IMR-90 (cell line): ENCODE measurements at regions not wholly inside any gene's neighbourhood (a gene's known extent, or its start where the extent isn't known, plus 50 kb on each side); places are given as distances from the start of the nearest gene placed in this dataset.

Experiments
- BHLHE40 ChIP-seq: fragments of 150-350 bp; IDR thresholded peaks from 2 replicates; pipeline ENCODE4 v1.6.1; 2016; ENCODE audit warnings: mild to moderate bottlenecking, low read depth, low read length
- CEBPB ChIP-seq: IDR thresholded peaks from 2 replicates; pipeline ENCODE4 v1.6.1; 2012; ENCODE audit warnings: low read depth, low read length, improper control_type of control experiment
- CHD1 ChIP-seq: IDR thresholded peaks from 2 replicates; pipeline ENCODE4 v1.6.1; 2012; ENCODE audit warnings: low read depth, low read length, improper control_type of control experiment
- FOS ChIP-seq: fragments of 150-350 bp; IDR thresholded peaks from 2 replicates; pipeline ENCODE4 v1.6.1; 2016; ENCODE audit warnings: low read depth, low read length
- MAFK ChIP-seq: IDR thresholded peaks from 2 replicates; pipeline ENCODE4 v1.6.1; 2012; ENCODE audit warnings: low read depth, low read length, improper control_type of control experiment
- MAZ ChIP-seq: IDR thresholded peaks from 2 replicates; pipeline ENCODE4 v1.6.1; 2012; ENCODE audit warnings: low read depth, mild to moderate bottlenecking, low read length, improper control_type of control experiment, moderate library complexity, borderline replicate concordance
- MXI1 ChIP-seq: IDR thresholded peaks from 2 replicates; pipeline ENCODE4 v1.6.1; 2012; ENCODE audit warnings: low read depth, mild to moderate bottlenecking, low read length, moderate library complexity, borderline replicate concordance
- POLR2A ChIP-seq: IDR thresholded peaks from 2 replicates; pipeline ENCODE4 v1.6.1; 2012; ENCODE audit warnings: mild to moderate bottlenecking, low read depth, low read length
- RAD21 ChIP-seq: IDR thresholded peaks from 2 replicates; pipeline ENCODE4 v1.6.1; 2012; ENCODE audit warnings: low read length, improper control_type of control experiment
- RFX5 ChIP-seq: IDR thresholded peaks from 2 replicates; pipeline ENCODE4 v1.8.0; 2012; ENCODE audit warnings: low read depth, mild to moderate bottlenecking, low read length, moderate library complexity
- SMC3 ChIP-seq: fragments of 150-350 bp; IDR thresholded peaks from 2 replicates; pipeline ENCODE4 v1.6.1; 2016; ENCODE audit warnings: low read depth, mild to moderate bottlenecking, antibody characterized with exemption, low read length, moderate library complexity
- TF ChIP-seq, protein P1 (sequence below): conservative IDR thresholded peaks from 2 replicates; pipeline ENCODE4 v1.5.1; 2012; ENCODE audit warnings: mild to moderate bottlenecking, low read depth, low read length, improper control_type of control experiment
- TF ChIP-seq, protein P2 (sequence below): fragments of 150-350 bp; IDR thresholded peaks from 2 replicates; pipeline ENCODE4 v1.6.1; 2016; ENCODE audit warnings: low read depth, mild to moderate bottlenecking, low read length, moderate library complexity, borderline replicate concordance
- TF ChIP-seq, protein P3 (sequence below): fragments of 150-350 bp; IDR thresholded peaks from 2 replicates; pipeline ENCODE4 v1.6.1; 2017; ENCODE audit warnings: mild to moderate bottlenecking, antibody characterized with exemption, low read length, low read depth

DNA sequence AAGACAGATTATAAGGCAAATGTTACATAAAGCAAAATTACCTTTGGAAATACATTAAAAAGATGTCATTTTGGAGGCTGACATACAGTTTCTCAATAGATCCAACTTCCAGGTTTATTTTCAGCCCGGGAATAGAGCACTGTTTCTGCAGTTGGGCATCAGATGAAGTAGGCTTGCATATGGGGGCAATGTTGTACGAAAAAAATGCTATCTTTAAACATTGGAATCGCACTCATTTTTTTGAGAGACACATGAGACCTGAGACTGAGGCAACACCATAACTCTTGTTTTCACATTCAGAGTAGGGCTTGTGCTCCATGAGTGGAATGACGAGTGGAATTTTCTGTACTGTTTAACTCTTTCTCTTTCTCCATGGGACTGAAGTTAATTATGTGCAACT is 122.4 kb upstream of the ZRANB2 start:
- no peak for TF ChIP-seq POLR2A
- TF ChIP-seq CHD1, result no peak
- TF ChIP-seq, protein P1, sequence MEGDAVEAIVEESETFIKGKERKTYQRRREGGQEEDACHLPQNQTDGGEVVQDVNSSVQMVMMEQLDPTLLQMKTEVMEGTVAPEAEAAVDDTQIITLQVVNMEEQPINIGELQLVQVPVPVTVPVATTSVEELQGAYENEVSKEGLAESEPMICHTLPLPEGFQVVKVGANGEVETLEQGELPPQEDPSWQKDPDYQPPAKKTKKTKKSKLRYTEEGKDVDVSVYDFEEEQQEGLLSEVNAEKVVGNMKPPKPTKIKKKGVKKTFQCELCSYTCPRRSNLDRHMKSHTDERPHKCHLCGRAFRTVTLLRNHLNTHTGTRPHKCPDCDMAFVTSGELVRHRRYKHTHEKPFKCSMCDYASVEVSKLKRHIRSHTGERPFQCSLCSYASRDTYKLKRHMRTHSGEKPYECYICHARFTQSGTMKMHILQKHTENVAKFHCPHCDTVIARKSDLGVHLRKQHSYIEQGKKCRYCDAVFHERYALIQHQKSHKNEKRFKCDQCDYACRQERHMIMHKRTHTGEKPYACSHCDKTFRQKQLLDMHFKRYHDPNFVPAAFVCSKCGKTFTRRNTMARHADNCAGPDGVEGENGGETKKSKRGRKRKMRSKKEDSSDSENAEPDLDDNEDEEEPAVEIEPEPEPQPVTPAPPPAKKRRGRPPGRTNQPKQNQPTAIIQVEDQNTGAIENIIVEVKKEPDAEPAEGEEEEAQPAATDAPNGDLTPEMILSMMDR, result no peak
- no peak for TF ChIP-seq FOS
- no peak for TF ChIP-seq MAFK
- TF ChIP-seq RAD21, result no peak
- TF ChIP-seq RFX5, result no peak
- no peak for TF ChIP-seq SMC3
- TF ChIP-seq, protein P2, sequence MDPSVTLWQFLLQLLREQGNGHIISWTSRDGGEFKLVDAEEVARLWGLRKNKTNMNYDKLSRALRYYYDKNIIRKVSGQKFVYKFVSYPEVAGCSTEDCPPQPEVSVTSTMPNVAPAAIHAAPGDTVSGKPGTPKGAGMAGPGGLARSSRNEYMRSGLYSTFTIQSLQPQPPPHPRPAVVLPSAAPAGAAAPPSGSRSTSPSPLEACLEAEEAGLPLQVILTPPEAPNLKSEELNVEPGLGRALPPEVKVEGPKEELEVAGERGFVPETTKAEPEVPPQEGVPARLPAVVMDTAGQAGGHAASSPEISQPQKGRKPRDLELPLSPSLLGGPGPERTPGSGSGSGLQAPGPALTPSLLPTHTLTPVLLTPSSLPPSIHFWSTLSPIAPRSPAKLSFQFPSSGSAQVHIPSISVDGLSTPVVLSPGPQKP, result no peak
- TF ChIP-seq, protein P3, sequence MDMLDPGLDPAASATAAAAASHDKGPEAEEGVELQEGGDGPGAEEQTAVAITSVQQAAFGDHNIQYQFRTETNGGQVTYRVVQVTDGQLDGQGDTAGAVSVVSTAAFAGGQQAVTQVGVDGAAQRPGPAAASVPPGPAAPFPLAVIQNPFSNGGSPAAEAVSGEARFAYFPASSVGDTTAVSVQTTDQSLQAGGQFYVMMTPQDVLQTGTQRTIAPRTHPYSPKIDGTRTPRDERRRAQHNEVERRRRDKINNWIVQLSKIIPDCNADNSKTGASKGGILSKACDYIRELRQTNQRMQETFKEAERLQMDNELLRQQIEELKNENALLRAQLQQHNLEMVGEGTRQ, result no peak
- TF ChIP-seq MAZ, result no peak
- no peak for TF ChIP-seq MXI1
- no peak for TF ChIP-seq BHLHE40
- TF ChIP-seq CEBPB, result no peak
